Right atrium auricular region (tissue), 2 donors: ENCODE measurements at regions not wholly inside any gene's neighbourhood (a gene's known extent, or its start where the extent isn't known, plus 50 kb on each side); places are given as distances from the start of the nearest gene placed in this dataset.
"Not testable (repeated sequence)": the region's sequence is repeated elsewhere in the genome, so short reads cannot be mapped to it uniquely, and the experiment has no call there.

ENCODE experiments used
- DNase-seq: peaks from one replicate; pipeline ENCODE4 v3.0.0-alpha.2; 2019; ENCODE audit warnings: low spot score
- H3K27ac ChIP-seq, 2 donors: fragments of 200-600 bp; sonication (generic); 1 replicate in 1 of 2; 2 replicates in 1 of 2; pipeline ENCODE4 v1.5.1; 2016 to 2019
- H3K27me3 ChIP-seq, 2 donors: fragments of 200-600 bp; sonication (generic); one replicate each; pipeline versions ENCODE4 v1.5.1 to v1.6.0; 2017 to 2019
- H3K36me3 ChIP-seq: fragments of 200-600 bp; sonication (generic); one replicate; pipeline ENCODE4 v1.5.1; 2016
- H3K4me1 ChIP-seq, 2 donors: fragments of 200-600 bp; sonication (generic); one replicate each; pipeline versions ENCODE4 v1.5.1 to v1.6.0; 2017 to 2019
- H3K4me3 ChIP-seq, 2 donors: fragments of 200-600 bp; sonication (generic); 1 replicate in 1 of 2; 2 replicates in 1 of 2; pipeline ENCODE4 v1.5.1; 2017 to 2019; ENCODE audit warnings: mild to moderate bottlenecking in 1 of 2, moderate library complexity in 1 of 2
- H3K9me3 ChIP-seq, 2 donors: fragments of 200-600 bp; sonication (generic); one replicate each; pipeline ENCODE4 v1.5.1; 2019
- TF ChIP-seq, protein P1 (sequence below), 2 donors: fragments of 200-600 bp; sonication (generic); IDR thresholded peaks; one replicate each; pipeline ENCODE4 v1.5.1; 2019; ENCODE audit warnings: antibody characterized with exemption in 2 of 2

DNA sequence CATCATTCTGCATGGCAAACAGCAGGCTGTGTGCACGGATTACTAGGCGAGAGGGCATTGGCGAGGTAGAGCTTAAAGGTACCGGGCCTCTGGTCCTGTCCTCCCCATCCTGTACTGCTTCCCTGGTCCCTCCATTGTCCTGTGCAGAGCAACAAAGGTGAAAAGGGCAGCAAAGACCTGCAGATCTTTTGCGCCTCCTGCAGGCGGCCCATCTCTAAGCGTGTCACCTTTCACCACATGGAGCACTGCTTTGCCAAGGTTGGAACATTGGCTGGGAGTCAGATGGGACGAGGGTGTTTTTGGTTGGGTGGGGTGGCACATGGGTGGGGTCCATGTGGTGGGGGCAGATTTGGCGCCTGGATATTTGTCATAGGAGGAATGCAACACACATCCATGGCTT, 64.7 kb upstream of the UXT start:
- Histone ChIP-seq H3K4me1 (no peaks in the 10 kb centered on the region), H3K27ac (no peak overlapping the region), H3K4me3 (no peak overlapping the region), H3K36me3 (no peaks in the 10 kb centered on the region), H3K9me3 (peaks cover 0 to 11% of the 10 kb centered on the region in 2 donors), H3K27me3 (no peaks in the 10 kb centered on the region)
- TF ChIP-seq, protein P1, sequence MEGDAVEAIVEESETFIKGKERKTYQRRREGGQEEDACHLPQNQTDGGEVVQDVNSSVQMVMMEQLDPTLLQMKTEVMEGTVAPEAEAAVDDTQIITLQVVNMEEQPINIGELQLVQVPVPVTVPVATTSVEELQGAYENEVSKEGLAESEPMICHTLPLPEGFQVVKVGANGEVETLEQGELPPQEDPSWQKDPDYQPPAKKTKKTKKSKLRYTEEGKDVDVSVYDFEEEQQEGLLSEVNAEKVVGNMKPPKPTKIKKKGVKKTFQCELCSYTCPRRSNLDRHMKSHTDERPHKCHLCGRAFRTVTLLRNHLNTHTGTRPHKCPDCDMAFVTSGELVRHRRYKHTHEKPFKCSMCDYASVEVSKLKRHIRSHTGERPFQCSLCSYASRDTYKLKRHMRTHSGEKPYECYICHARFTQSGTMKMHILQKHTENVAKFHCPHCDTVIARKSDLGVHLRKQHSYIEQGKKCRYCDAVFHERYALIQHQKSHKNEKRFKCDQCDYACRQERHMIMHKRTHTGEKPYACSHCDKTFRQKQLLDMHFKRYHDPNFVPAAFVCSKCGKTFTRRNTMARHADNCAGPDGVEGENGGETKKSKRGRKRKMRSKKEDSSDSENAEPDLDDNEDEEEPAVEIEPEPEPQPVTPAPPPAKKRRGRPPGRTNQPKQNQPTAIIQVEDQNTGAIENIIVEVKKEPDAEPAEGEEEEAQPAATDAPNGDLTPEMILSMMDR (IDR thresholded peaks at IDR 0.05) = no peak
- DNase-seq = no peak

DNA sequence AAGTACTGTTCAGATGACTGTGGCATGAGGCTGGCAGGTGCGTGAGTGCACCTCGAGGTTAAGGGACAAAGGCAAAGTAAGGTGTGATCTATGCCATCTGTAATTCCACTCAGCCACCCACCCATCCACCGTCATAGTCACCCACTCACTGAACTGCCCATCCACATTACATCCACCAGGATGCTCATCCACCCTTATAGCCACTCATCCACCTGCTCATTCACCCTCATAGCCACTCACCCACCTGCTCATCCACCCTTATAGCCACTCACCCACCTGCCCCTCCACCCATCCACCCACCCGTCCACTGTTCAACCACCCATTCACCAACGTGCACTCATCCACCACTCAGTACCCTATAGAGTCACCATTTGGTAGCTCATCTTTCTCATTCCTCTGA, 64.1 kb upstream of the UXT start:
- Histone ChIP-seq H3K4me1 (no peaks in the 10 kb centered on the region), H3K27me3 (no peaks in the 10 kb centered on the region), H3K36me3 (no peaks in the 10 kb centered on the region), H3K27ac (no peak overlapping the region), H3K9me3 (peaks cover 0 to 11% of the 10 kb centered on the region in 2 donors), H3K4me3 (no peak overlapping the region)
- TF ChIP-seq, protein P1 (IDR thresholded peaks at IDR 0.05) = no peak
- no peak for DNase-seq

DNA sequence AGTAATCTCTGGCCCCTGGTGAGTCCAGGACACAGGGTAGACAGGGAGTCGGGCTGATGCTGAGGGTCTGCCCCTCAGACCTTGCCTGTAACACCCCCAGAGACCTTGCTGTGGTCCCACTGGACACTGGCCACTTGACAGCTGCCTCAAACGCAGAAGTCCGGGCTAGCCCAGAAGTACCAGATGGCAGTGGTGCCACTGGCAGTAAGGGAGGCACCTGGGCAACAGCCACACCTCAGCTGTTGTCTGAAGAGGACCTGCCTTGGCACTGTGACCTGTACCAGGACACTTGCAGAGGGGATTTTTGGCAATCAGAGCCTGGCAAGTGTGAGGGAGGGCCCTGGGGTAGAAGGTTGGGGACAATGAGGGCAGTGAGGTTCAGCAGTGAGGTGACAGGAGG, 63.3 kb upstream of the UXT start:
- no peaks in the 10 kb centered on the region for H3K4me1 ChIP-seq
- H3K4me3 ChIP-seq = no peak overlapping the region
- TF ChIP-seq, protein P1 (IDR thresholded peaks at IDR 0.05) = no peak
- DNase-seq = no peak
- H3K27ac ChIP-seq = no peak overlapping the region
- no peaks in the 10 kb centered on the region for H3K27me3 ChIP-seq
- no peaks in the 10 kb centered on the region for H3K36me3 ChIP-seq
- peaks cover 0 to 11% of the 10 kb centered on the region in 2 donors for H3K9me3 ChIP-seq

DNA sequence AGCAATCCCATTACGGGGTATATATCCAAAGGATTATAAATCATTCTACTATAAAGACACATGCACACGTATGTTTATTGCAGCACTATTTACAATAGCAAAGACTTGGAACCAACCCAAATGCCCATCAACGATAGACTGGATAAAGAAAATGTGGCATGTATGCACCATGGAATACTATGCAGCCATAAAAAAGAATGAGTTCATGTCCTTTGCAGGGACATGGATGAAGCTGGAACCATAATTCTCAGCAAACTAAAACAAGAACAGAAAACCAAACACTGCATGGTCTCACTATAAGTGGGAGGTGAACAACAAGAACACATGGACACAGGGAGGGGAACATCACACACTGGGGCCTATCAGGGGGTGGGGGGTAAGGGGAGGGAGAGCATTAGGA, 56.1 kb upstream of the UXT start:
- not testable (repeated sequence) for H3K36me3 ChIP-seq, H3K4me3 ChIP-seq, H3K27me3 ChIP-seq, H3K4me1 ChIP-seq, DNase-seq, H3K27ac ChIP-seq, H3K9me3 ChIP-seq

GRCh38 chrX:47712675-47713074, 53.7 kb upstream of the UXT start:
- not testable (repeated sequence) for H3K4me1 ChIP-seq, H3K27me3 ChIP-seq, H3K4me3 ChIP-seq, H3K27ac ChIP-seq, DNase-seq, H3K36me3 ChIP-seq, H3K9me3 ChIP-seq

GRCh38 chrX:47710252-47710651, 51.3 kb upstream of the UXT start:
- Histone ChIP-seq H3K27me3 (no peaks in the 10 kb centered on the region), H3K4me1 (no peaks in the 10 kb centered on the region), H3K27ac (no peak overlapping the region), H3K36me3 (no peaks in the 10 kb centered on the region), H3K9me3 (no peaks in the 10 kb centered on the region), H3K4me3 (no peak overlapping the region)
- no peak for DNase-seq
- TF ChIP-seq, protein P1 (IDR thresholded peaks at IDR 0.05) = no peak
